IMR-90 (cell line): ENCODE measurements at regions not wholly inside any gene's neighbourhood (a gene's known extent, or its start where the extent isn't known, plus 50 kb on each side); places are given as distances from the start of the nearest gene placed in this dataset.

Source experiments
- ATAC-seq: fragments of 200-7000 bp; cut with Tn5 transposase; 2 replicates; pipeline ENCODE4 v1.9.1; 2020; ENCODE audit warnings: low read depth, mild to moderate bottlenecking, moderate library complexity
- BruUV-seq: library from RNA; stranded (reverse); fragments of 400-500 nt; replicated peaks from 2 replicates; lab custom pipeline; 2021; lab: Mats Ljungman, UMichigan
- CTCF ChIA-PET: fragments of 300-600 bp; formaldehyde crosslinking; extraction: SDS; loops from one replicate; lab custom pipeline; 2021; ENCODE audit warnings: antibody characterized with exemption; lab: Yijun Ruan, JAX
- POLR2A ChIA-PET: fragments of 300-600 bp; sonication (Branson Sonifier 250); formaldehyde crosslinking; loops from one replicate; lab custom pipeline; 2022; ENCODE audit warnings: antibody characterized with exemption; ENCODE audit not compliant: unreplicated experiment; lab: Charles Lee
- DNase-seq: peaks from one replicate; pipeline ENCODE4 v3.0.0; 2013
- H2AFZ ChIP-seq: replicated peaks from 2 replicates; pipeline ENCODE3; 2013; ENCODE audit warnings: low read length, mild to moderate bottlenecking; ENCODE audit not compliant: poor library complexity
- H2AK5ac ChIP-seq: 2 replicates; pipeline ENCODE4 v1.6.1; 2013; ENCODE audit warnings: low read depth, low read length, inconsistent platforms
- H2AK9ac ChIP-seq: replicated peaks from 2 replicates; pipeline ENCODE3; 2013; ENCODE audit warnings: mild to moderate bottlenecking, low read depth, low read length, moderate library complexity; ENCODE audit not compliant: poor library complexity
- H2BK120ac ChIP-seq: 2 replicates; pipeline ENCODE4 v1.6.1; 2013; ENCODE audit warnings: low read depth, low read length, inconsistent platforms
- H2BK15ac ChIP-seq: 3 replicates; pipeline ENCODE4 v1.6.1; 2013; ENCODE audit warnings: low read depth, low read length, inconsistent platforms
- H2BK20ac ChIP-seq: 2 replicates; pipeline ENCODE4 v1.6.1; 2013; ENCODE audit warnings: low read depth, mild to moderate bottlenecking, inconsistent platforms, low read length, moderate library complexity
- H2BK5ac ChIP-seq: 2 replicates; pipeline ENCODE4 v1.6.1; 2013; ENCODE audit warnings: mild to moderate bottlenecking, low read depth, low read length, inconsistent platforms; ENCODE audit not compliant: poor library complexity, severe bottlenecking
- H3K14ac ChIP-seq: replicated peaks from 2 replicates; pipeline ENCODE4 v1.6.1; 2013; ENCODE audit warnings: low read depth, low read length, inconsistent platforms
- H3K18ac ChIP-seq: 2 replicates; pipeline ENCODE4 v1.6.1; 2013; ENCODE audit warnings: low read depth, low read length, control low read depth
- H3K23ac ChIP-seq: 2 replicates; pipeline ENCODE4 v1.6.1; 2013; ENCODE audit warnings: low read depth, low read length, inconsistent platforms
- H3K27ac ChIP-seq: 2 replicates; pipeline ENCODE4 v1.5.1; 2013; ENCODE audit warnings: mild to moderate bottlenecking, control low read depth, low read length; ENCODE audit not compliant: insufficient read depth
- H3K27me3 ChIP-seq: 2 replicates; pipeline ENCODE4 v1.6.1; 2013; ENCODE audit warnings: low read length; ENCODE audit not compliant: control insufficient read depth, insufficient read depth
- H3K36me3 ChIP-seq: 2 replicates; pipeline ENCODE4 v1.6.1; 2013; ENCODE audit warnings: low read length, mixed read lengths; ENCODE audit not compliant: control insufficient read depth, insufficient read depth
- H3K4ac ChIP-seq: 2 replicates; pipeline ENCODE4 v1.6.1; 2013; ENCODE audit warnings: low read depth, low read length, inconsistent platforms
- H3K4me1 ChIP-seq: 2 replicates; pipeline ENCODE4 v1.6.1; 2013; ENCODE audit warnings: low read length, mixed read lengths; ENCODE audit not compliant: control insufficient read depth, insufficient read depth
- H3K4me2 ChIP-seq: 2 replicates; pipeline ENCODE4 v1.6.1; 2013; ENCODE audit warnings: low read depth, mild to moderate bottlenecking, control low read depth, low read length, moderate library complexity
- H3K4me3 ChIP-seq: 2 replicates; pipeline ENCODE4 v1.5.1; 2013; ENCODE audit warnings: low read depth, mild to moderate bottlenecking, control low read depth, low read length, moderate library complexity; ENCODE audit not compliant: insufficient read depth
- H3K56ac ChIP-seq: 2 replicates; pipeline ENCODE4 v1.6.1; 2013; ENCODE audit warnings: low read length, inconsistent platforms; ENCODE audit not compliant: insufficient read depth; ENCODE audit errors: extremely low read depth
- H3K79me1 ChIP-seq, 2 experiments: 2 replicates each; pipeline ENCODE4 v1.6.1; 2013; ENCODE audit warnings: low read length in 2 of 2, inconsistent platforms in 1 of 2, low read depth in 1 of 2
- H3K9ac ChIP-seq: 2 replicates; pipeline ENCODE4 v1.6.1; 2013; ENCODE audit warnings: low read depth, low read length, control low read depth
- H3K9me1 ChIP-seq: 2 replicates; pipeline ENCODE4 v1.6.1; 2013; ENCODE audit warnings: low read length, inconsistent platforms; ENCODE audit not compliant: insufficient read depth
- H3K9me3 ChIP-seq: 2 replicates; pipeline ENCODE4 v1.6.1; 2013; ENCODE audit warnings: low read length; ENCODE audit not compliant: control insufficient read depth, insufficient read depth
- H4K20me1 ChIP-seq: 2 replicates; pipeline ENCODE4 v1.6.1; 2013; ENCODE audit warnings: low read length, inconsistent platforms; ENCODE audit not compliant: insufficient read depth
- H4K5ac ChIP-seq: 2 replicates; pipeline ENCODE4 v1.6.1; 2013; ENCODE audit warnings: mild to moderate bottlenecking, low read depth, low read length, control low read depth
- H4K8ac ChIP-seq, 2 experiments: 2 replicates each; pipeline ENCODE4 v1.6.1; 2013; ENCODE audit warnings: low read depth in 2 of 2, low read length in 2 of 2, control low read depth in 1 of 2, inconsistent platforms in 1 of 2
- H4K91ac ChIP-seq: 2 replicates; pipeline ENCODE4 v1.6.1; 2013; ENCODE audit warnings: low read depth, low read length, inconsistent platforms; ENCODE audit not compliant: insufficient read depth
- BHLHE40 ChIP-seq: fragments of 150-350 bp; IDR thresholded peaks from 2 replicates; pipeline ENCODE4 v1.6.1; 2016; ENCODE audit warnings: mild to moderate bottlenecking, low read depth, low read length
- CHD1 ChIP-seq: IDR thresholded peaks from 2 replicates; pipeline ENCODE4 v1.6.1; 2012; ENCODE audit warnings: low read depth, low read length, improper control_type of control experiment
- MXI1 ChIP-seq: IDR thresholded peaks from 2 replicates; pipeline ENCODE4 v1.6.1; 2012; ENCODE audit warnings: low read depth, mild to moderate bottlenecking, low read length, moderate library complexity, borderline replicate concordance
- NFE2L2 ChIP-seq: fragments of 150-350 bp; IDR thresholded peaks from 2 replicates; pipeline ENCODE4 v1.6.1; 2016; ENCODE audit warnings: low read depth, mild to moderate bottlenecking, low read length
- POLR2A ChIP-seq: IDR thresholded peaks from 2 replicates; pipeline ENCODE4 v1.6.1; 2012; ENCODE audit warnings: mild to moderate bottlenecking, low read depth, low read length
- RAD21 ChIP-seq: IDR thresholded peaks from 2 replicates; pipeline ENCODE4 v1.6.1; 2012; ENCODE audit warnings: low read length, improper control_type of control experiment
- RCOR1 ChIP-seq: IDR thresholded peaks from 2 replicates; pipeline ENCODE4 v1.6.1; 2012; ENCODE audit warnings: mild to moderate bottlenecking, low read length, improper control_type of control experiment; ENCODE audit not compliant: insufficient replicate concordance
- SMC3 ChIP-seq: fragments of 150-350 bp; IDR thresholded peaks from 2 replicates; pipeline ENCODE4 v1.6.1; 2016; ENCODE audit warnings: low read depth, mild to moderate bottlenecking, antibody characterized with exemption, low read length, moderate library complexity
- WGBS, 2 experiments: methylation state at CpG; one replicate each; pipeline versions ENCODE4 v1.1.5 to v1.1.7; 2013; ENCODE audit warnings: missing lambda C conversion rate in 2 of 2; ENCODE audit not compliant: insufficient read length in 1 of 2; ENCODE audit errors: extremely low coverage in 2 of 2; 5-methylcytosine and 5-hydroxymethylcytosine counted together
- dilution Hi-C: fragments of 300-500 bp; cut with HindIII; formaldehyde crosslinking; loops from one replicate; pipeline ENCODE4 v1.14.3; 2018; ENCODE audit warnings: low sequenced_read_pairs; ENCODE audit not compliant: unreplicated experiment
- in situ Hi-C: fragments of 300-500 bp; cut with MboI; formaldehyde crosslinking; loops from 3 replicates; pipeline ENCODE4 v1.14.3; 2019; ENCODE audit warnings: low sequenced_read_pairs, inconsistent platforms, mixed read lengths
- intact Hi-C: fragments of 100-400 bp; cut with micrococcal nuclease; formaldehyde crosslinking; loops from 2 replicates; pipeline ENCODE4 v1.10.0; 2022
- TF ChIP-seq, protein P1 (sequence below): fragments of 150-350 bp; IDR thresholded peaks from 2 replicates; pipeline ENCODE4 v1.6.1; 2016; ENCODE audit warnings: low read depth, mild to moderate bottlenecking, low read length, moderate library complexity, borderline replicate concordance
- TF ChIP-seq, protein P2 (sequence below): fragments of 150-350 bp; IDR thresholded peaks from 2 replicates; pipeline ENCODE4 v1.6.1; 2017; ENCODE audit warnings: mild to moderate bottlenecking, antibody characterized with exemption, low read length, low read depth
- TF ChIP-seq, protein P3 (sequence below): conservative IDR thresholded peaks from 2 replicates; pipeline ENCODE4 v1.5.1; 2012; ENCODE audit warnings: mild to moderate bottlenecking, low read depth, low read length, improper control_type of control experiment

DNA sequence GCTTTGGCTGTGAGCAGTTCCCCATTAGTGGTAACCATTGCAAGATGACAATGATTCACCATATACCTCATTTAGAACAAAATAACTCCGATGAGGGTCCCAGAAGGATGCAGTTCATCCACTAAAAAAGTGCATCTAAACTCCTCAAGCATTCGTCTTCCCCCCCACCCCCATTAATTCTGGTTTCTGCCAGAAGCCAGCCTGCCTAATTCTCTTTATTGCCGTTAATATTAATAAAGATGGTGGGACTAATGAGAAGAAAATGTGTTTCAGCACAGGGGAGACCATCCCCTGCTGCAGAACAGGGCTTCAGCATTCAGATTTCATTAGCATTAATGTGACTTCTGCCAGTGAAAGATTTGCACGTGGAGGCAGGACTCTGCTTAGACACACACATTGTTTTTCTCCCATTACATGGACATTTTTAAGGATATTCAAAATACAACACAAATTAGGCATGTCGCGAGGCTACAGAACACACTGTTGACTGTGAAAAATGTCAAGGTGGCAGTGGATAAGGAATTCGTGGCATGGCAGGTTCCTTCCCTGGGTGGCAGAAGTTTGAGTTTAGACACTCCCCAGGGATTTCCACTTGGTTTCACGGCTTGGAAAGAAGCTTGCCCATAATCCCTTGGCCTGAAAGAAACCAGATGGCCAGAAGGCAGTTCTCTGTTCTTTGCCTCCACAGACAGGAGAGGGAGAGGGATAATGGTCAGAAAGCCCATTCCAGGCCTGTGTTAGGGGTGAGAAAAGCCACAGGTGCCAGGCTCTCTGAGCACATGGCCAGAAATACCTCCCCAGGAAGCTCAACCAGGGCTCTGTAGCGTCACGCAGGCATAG lies 236.5 kb downstream of the FOXO1 start:
- no peak overlapping the region for H3K14ac ChIP-seq
- in situ Hi-C loops: no loop called here
- H2BK120ac ChIP-seq: no peak overlapping the region
- no peak overlapping the region for H2BK20ac ChIP-seq
- H4K8ac ChIP-seq: no peak overlapping the region
- DNase-seq (no peak), ATAC-seq (no peak)
- TF ChIP-seq, protein P1, sequence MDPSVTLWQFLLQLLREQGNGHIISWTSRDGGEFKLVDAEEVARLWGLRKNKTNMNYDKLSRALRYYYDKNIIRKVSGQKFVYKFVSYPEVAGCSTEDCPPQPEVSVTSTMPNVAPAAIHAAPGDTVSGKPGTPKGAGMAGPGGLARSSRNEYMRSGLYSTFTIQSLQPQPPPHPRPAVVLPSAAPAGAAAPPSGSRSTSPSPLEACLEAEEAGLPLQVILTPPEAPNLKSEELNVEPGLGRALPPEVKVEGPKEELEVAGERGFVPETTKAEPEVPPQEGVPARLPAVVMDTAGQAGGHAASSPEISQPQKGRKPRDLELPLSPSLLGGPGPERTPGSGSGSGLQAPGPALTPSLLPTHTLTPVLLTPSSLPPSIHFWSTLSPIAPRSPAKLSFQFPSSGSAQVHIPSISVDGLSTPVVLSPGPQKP: no peak
- TF ChIP-seq, protein P2, sequence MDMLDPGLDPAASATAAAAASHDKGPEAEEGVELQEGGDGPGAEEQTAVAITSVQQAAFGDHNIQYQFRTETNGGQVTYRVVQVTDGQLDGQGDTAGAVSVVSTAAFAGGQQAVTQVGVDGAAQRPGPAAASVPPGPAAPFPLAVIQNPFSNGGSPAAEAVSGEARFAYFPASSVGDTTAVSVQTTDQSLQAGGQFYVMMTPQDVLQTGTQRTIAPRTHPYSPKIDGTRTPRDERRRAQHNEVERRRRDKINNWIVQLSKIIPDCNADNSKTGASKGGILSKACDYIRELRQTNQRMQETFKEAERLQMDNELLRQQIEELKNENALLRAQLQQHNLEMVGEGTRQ: no peak
- TF ChIP-seq, protein P3, sequence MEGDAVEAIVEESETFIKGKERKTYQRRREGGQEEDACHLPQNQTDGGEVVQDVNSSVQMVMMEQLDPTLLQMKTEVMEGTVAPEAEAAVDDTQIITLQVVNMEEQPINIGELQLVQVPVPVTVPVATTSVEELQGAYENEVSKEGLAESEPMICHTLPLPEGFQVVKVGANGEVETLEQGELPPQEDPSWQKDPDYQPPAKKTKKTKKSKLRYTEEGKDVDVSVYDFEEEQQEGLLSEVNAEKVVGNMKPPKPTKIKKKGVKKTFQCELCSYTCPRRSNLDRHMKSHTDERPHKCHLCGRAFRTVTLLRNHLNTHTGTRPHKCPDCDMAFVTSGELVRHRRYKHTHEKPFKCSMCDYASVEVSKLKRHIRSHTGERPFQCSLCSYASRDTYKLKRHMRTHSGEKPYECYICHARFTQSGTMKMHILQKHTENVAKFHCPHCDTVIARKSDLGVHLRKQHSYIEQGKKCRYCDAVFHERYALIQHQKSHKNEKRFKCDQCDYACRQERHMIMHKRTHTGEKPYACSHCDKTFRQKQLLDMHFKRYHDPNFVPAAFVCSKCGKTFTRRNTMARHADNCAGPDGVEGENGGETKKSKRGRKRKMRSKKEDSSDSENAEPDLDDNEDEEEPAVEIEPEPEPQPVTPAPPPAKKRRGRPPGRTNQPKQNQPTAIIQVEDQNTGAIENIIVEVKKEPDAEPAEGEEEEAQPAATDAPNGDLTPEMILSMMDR: no peak
- TF ChIP-seq BHLHE40 (no peak), NFE2L2 (no peak), SMC3 (no peak), CHD1 (no peak), POLR2A (no peak), RAD21 (no peak), RCOR1 (no peak), MXI1 (no peak)
- no peak overlapping the region for H4K91ac ChIP-seq
- no peak overlapping the region for H3K18ac ChIP-seq
- no peak overlapping the region for H3K27ac ChIP-seq
- H2BK15ac ChIP-seq: no peak overlapping the region
- H3K23ac ChIP-seq: no peak overlapping the region
- H3K4ac ChIP-seq: no peak overlapping the region
- H3K9me3 ChIP-seq: no peaks in the 10 kb centered on the region
- no peak overlapping the region for H3K4me2 ChIP-seq
- no peak overlapping the region for H2BK5ac ChIP-seq
- no peaks in the 10 kb centered on the region for H3K36me3 ChIP-seq
- H4K20me1 ChIP-seq: no peaks in the 10 kb centered on the region
- dilution Hi-C loops: no loop called here
- ChIA-PET POLR2A (no interaction called here), CTCF (no interaction called here)
- H3K4me1 ChIP-seq: no peaks in the 10 kb centered on the region
- peaks cover 2% of the 10 kb centered on the region; the same call in 1 of the 2 replicates for H3K27me3 ChIP-seq
- no TSS peak for BruUV-seq
- no CpG with 5 or more reads among the region's 10 CpGs for WGBS, 2 experiments
- no peak overlapping the region for H3K56ac ChIP-seq
- H4K5ac ChIP-seq: no peak overlapping the region
- H3K9me1 ChIP-seq: no peaks in the 10 kb centered on the region
- H3K9ac ChIP-seq: no peak overlapping the region
- H2AK9ac ChIP-seq: no peak overlapping the region
- H2AK5ac ChIP-seq: no peak overlapping the region
- H3K4me3 ChIP-seq: no peak overlapping the region
- H2AFZ ChIP-seq: no peak overlapping the region
- H3K79me1 ChIP-seq: no peaks in the 10 kb centered on the region
- intact Hi-C loops: no loop called here
